GM19397 (cell line): ENCODE measurements at regions not wholly inside any gene's neighbourhood (a gene's known extent, or its start where the extent isn't known, plus 50 kb on each side); places are given as distances from the start of the nearest gene placed in this dataset.
"Not testable (repeated sequence)": the region's sequence is repeated elsewhere in the genome, so short reads cannot be mapped to it uniquely, and the experiment has no call there.

Experiments
- ATAC-seq: cut with Tn5 transposase; IDR thresholded peaks from one replicate; pipeline ENCODE4 v1.9.1; 2021; ENCODE audit warnings: mild to moderate bottlenecking, moderate library complexity; ENCODE audit not compliant: unreplicated experiment

- ATAC-seq, result no peak
Measured at GRCh38 chr4:188714501-188714900, 575.3 kb downstream of the TRIML1 start.

DNA sequence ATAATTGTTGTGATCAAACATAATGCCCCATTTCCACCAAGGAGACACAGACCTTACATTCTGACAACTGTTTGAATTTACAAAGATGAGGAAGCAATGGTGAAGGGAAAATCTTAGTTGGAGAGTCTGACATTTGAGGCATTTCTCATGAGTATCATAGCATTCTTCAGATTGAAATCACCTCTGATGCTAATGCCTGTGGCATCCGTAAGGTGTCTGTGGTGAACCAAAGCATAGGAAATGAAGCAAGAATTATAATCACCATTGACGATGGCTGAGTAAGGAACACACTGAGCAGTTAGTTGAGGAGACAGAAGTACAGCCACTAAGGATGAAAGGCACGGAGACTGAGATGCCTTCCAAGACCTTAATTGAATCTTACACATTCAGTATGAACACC is 575.7 kb downstream of the TRIML1 start:
- no peak for ATAC-seq

- ATAC-seq, result no peak
Measured at GRCh38 chr4:188717661-188718060, 578.4 kb downstream of the TRIML1 start.

DNA sequence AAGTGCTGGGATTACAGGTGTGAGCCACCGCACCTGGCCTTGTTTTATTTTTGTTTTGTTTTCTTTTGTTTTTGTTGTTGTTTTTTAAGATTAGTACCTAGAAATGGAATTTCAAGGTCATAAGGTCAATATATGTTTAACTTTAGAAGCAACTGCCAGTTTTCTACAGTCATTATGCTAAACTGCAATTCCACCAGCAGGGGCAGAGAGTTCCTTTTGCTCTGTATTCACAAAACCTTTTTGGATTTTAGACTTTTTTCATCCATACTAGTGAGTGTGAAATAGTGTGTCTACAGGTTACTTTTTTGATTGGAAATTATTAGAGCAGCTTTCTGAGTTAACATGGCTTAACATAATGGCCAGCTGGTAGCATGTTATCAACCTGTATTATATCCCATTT is 580.6 kb downstream of the TRIML1 start:
- no peak for ATAC-seq

- ATAC-seq, result no peak
Measured at GRCh38 chr4:188722911-188723310, 583.7 kb downstream of the TRIML1 start.

DNA sequence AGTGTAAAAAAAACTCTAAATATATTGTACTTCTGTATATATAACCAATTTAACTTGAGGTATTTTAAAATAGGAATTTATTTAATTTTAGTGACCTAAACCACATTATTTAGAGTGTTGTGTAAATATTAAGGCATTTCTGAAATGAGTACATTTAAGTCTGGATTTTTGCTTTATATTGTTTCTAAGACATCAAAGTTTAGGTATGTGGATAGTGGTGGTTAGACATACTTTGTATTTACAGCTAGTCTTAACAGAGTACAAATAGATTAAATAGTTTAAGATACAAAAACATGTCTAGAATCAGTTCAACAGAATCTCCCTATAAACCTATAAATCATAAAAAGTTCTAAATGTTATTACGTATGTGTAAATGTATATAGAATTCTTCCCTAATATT is 588.5 kb downstream of the TRIML1 start:
- no peak for ATAC-seq

DNA sequence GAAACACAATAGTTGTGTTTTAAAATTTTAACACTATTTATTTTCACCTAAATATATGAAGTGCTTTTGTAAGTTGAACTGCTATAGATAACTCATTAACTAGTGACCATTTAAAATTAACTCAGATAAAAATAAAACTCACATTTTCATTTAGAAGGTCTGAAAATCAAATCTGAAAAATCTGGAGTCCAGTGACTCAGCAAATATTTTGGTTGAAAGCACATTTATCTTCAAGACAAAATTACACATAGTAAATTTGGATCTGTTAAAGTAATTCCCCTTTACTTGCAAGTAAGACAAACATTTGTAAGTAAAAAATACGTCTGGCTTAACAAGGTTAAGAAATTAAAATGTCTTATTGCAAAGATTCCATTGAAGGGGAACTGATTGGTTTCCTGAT is 589.1 kb downstream of the TRIML1 start:
- no peak for ATAC-seq

- no peak for ATAC-seq
Measured at GRCh38 chr4:188732131-188732530, 592.9 kb downstream of the TRIML1 start.

GRCh38 chr4:188735082-188735481 is 595.8 kb downstream of the TRIML1 start:
- ATAC-seq, result no peak

GRCh38 chr4:188737251-188738002 is 598.2 kb downstream of the TRIML1 start:
- no peak for ATAC-seq

- ATAC-seq, result not testable (repeated sequence)
Measured at GRCh38 chr4:188738290-188738689, 599.0 kb downstream of the TRIML1 start.

- not testable (repeated sequence) for ATAC-seq
Measured at GRCh38 chr4:188740172-188740571, 600.9 kb downstream of the TRIML1 start.

DNA sequence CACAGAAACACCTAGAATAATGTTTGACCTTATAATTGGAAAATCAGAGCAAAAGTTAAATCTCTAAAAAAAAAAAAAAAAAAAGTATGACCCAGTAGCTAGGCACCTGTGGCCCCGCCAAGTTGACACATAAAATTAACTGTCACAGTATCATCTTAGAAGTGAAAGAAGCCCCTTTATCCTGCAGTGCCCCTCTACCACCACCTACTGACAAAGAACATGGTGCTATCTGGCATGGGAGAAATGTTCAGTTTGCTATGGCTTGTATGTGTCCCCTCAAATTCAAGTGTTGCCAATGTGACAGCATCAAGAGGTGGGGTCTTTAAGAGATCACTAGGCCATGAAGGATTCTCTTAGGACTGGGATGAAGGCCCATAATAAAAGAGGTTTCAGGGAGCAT is 601.5 kb downstream of the TRIML1 start:
- not testable (repeated sequence) for ATAC-seq

DNA sequence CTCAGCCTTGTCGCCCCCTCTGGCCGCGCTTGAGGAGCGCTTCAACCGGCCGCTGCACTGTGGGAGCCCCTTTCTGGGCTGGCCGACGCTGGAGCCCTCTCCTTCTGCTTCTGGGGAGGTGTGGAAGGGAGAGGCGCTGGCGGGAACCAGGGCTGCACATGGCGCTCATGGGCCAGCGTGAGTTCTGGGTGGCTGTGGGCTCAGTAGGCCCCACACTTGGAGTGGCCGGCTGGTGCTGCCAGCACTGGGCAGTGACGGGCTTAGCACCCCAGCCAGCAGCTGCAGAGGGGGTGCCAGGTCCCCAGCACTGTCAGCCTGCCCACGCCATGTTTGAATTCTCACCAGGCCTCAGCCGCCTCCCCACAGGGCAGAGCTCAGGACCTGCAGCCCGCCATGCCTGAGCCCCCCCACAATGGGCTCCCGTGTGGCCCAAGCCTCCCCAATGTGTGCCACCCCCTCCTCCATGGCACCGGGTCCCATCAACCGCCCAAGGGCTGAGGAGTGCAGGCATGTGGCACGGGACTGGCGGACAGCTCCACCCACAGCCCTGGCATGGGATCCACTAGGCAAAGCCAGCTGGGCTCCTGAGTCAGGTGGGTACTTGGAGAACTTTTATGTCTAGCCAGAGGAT is 615.2 kb downstream of the TRIML1 start:
- no peak for ATAC-seq

GRCh38 chr4:188767496-188767895 is 628.3 kb downstream of the TRIML1 start:
- ATAC-seq, result no peak

GRCh38 chr4:188778905-188779304 is 639.7 kb downstream of the TRIML1 start:
- ATAC-seq, result no peak

- no peak for ATAC-seq
Measured at GRCh38 chr4:188779581-188779980, 640.3 kb downstream of the TRIML1 start.

DNA sequence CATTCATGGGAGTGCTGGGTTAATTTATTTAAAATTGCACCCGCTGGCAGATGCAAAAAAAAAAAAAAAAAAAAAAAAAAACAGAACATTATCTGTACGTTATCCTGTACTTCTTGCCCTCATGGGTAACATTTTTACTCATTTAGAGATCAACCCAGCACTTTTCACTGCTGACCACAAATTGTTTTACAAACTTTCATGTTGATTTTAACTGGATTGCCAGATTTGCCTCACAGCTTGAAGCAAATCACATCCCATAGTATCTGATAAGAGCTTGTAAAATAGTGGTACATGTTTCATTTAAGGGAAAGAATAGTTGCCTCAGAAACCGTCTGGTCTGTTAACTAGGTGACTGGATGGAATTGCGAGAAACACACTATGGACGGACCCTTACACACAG is 640.8 kb downstream of the TRIML1 start:
- no peak for ATAC-seq

GRCh38 chr4:188780686-188781085 is 641.4 kb downstream of the TRIML1 start:
- no peak for ATAC-seq

GRCh38 chr4:188781655-188782054 is 642.4 kb downstream of the TRIML1 start:
- no peak for ATAC-seq

DNA sequence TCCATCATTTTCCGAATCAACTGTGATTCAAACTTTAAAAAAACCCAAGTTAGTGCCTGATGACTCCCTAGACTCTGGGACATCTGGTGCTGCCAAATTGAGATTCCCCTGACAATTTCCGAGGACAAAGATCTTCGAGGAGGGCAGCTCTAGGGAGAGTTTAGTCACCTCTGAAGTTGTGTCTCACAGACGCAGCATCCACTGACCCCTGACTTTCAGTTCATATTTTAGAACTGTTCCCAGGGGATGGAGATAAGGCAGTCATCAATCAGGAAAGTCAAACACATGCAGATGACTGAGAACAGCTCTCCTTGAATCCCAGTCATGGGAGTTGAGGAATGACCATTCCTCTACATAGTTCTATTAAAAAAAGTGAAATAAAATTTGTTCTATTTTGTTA is 643.9 kb downstream of the TRIML1 start:
- no peak for ATAC-seq

GRCh38 chr4:188783606-188784160 is 644.4 kb downstream of the TRIML1 start:
- no peak for ATAC-seq
